Upper lobe of left lung (tissue), 4 donors: ENCODE measurements at regions not wholly inside any gene's neighbourhood (a gene's known extent, or its start where the extent isn't known, plus 50 kb on each side); places are given as distances from the start of the nearest gene placed in this dataset.

Experiments used
- EP300 ChIP-seq, 4 donors: sonication (generic); formaldehyde crosslinking; IDR thresholded peaks; one replicate each; pipeline ENCODE4 v1.5.1; 2017; ENCODE audit warnings: antibody characterized with exemption in 4 of 4, control low read depth in 2 of 4
- POLR2A ChIP-seq, 4 donors: fragments of 450-650 bp; IDR thresholded peaks; one replicate each; pipeline ENCODE4 v1.5.1; 2016 to 2017; ENCODE audit warnings: antibody characterized with exemption in 4 of 4, mild to moderate bottlenecking in 2 of 4
- TF ChIP-seq, protein P1 (sequence below), 6 experiments: fragments of 450-650 bp in 4 of 6; fragments of 200-600 bp in 2 of 6; sonication (generic) in 2 of 6; IDR thresholded peaks; one replicate each; pipeline ENCODE4 v1.5.1; 2016 to 2019; ENCODE audit warnings: antibody characterized with exemption in 6 of 6

DNA sequence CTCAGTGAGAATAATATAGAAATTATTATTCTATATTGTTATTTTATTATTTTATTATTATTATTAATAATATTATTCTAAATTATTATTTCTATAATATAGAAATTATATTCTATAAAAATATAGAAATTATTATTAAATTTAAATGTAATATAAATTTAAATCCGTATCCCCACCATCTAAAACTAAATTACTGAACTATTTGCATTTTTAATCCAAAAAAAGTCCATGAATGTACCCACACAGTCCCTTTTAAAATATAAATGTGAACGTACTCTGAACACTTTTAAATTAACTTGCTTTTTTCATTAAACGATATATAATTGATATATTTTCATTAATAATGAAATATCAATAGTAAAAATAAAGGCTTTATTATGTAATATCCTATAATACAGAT, 248.3 kb upstream of the PCDH7 start:
- TF ChIP-seq, protein P1, sequence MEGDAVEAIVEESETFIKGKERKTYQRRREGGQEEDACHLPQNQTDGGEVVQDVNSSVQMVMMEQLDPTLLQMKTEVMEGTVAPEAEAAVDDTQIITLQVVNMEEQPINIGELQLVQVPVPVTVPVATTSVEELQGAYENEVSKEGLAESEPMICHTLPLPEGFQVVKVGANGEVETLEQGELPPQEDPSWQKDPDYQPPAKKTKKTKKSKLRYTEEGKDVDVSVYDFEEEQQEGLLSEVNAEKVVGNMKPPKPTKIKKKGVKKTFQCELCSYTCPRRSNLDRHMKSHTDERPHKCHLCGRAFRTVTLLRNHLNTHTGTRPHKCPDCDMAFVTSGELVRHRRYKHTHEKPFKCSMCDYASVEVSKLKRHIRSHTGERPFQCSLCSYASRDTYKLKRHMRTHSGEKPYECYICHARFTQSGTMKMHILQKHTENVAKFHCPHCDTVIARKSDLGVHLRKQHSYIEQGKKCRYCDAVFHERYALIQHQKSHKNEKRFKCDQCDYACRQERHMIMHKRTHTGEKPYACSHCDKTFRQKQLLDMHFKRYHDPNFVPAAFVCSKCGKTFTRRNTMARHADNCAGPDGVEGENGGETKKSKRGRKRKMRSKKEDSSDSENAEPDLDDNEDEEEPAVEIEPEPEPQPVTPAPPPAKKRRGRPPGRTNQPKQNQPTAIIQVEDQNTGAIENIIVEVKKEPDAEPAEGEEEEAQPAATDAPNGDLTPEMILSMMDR (IDR thresholded peaks at IDR 0.05), result no peak
- TF ChIP-seq POLR2A (IDR thresholded peaks at IDR 0.05) (no peak), EP300 (IDR thresholded peaks at IDR 0.05) (no peak)
